ENCODE measurements at regions not wholly inside any gene's neighbourhood (a gene's known extent, or its start where the extent isn't known, plus 50 kb on each side); places are given as distances from the start of the nearest gene placed in this dataset.
"Not testable (repeated sequence)": the region's sequence is repeated elsewhere in the genome, so short reads cannot be mapped to it uniquely, and the experiment has no call there.

GRCh38 chr9:71268871-71269635 is 147.6 kb upstream of the TRPM3 start:
- no peak for DNase-seq

GRCh38 chr9:71263451-71263850 is 142.0 kb upstream of the TRPM3 start:
- DNase-seq, result no peak

- DNase-seq, result not testable (repeated sequence)
These were observed 139.0 kb upstream of the TRPM3 start for GRCh38 chr9:71260419-71260818.

GRCh38 chr9:71254592-71255277 is 133.3 kb upstream of the TRPM3 start:
- DNase-seq, result no peak

- DNase-seq, result no peak
These were observed 131.6 kb upstream of the TRPM3 start for GRCh38 chr9:71253011-71253410.

- DNase-seq, result no peak
These were observed 129.2 kb upstream of the TRPM3 start for GRCh38 chr9:71250581-71250980.

- no peak for DNase-seq
These were observed 128.4 kb upstream of the TRPM3 start for GRCh38 chr9:71249729-71250317.

GRCh38 chr9:71245651-71246050 is 124.2 kb upstream of the TRPM3 start:
- no peak for DNase-seq

- DNase-seq, result no peak
These were observed 122.5 kb upstream of the TRPM3 start for GRCh38 chr9:71243951-71244350.

- no peak for DNase-seq
These were observed 120.7 kb upstream of the TRPM3 start for GRCh38 chr9:71242081-71242480.

- DNase-seq, result no peak
These were observed 115.6 kb upstream of the TRPM3 start for GRCh38 chr9:71237051-71237450.

- no peak for DNase-seq
These were observed 112.2 kb upstream of the TRPM3 start for GRCh38 chr9:71233646-71234045.

- no peak for DNase-seq
These were observed 102.6 kb upstream of the TRPM3 start for GRCh38 chr9:71223953-71224538.

GRCh38 chr9:71218774-71219173 is 97.4 kb upstream of the TRPM3 start:
- no peak for DNase-seq

- no peak for DNase-seq
These were observed 92.2 kb upstream of the TRPM3 start for GRCh38 chr9:71213633-71214032.

- no peak for DNase-seq
These were observed 88.9 kb upstream of the TRPM3 start for GRCh38 chr9:71210326-71210725.

GRCh38 chr9:71209890-71210289 is 88.5 kb upstream of the TRPM3 start:
- DNase-seq, result no peak

GRCh38 chr9:71202931-71203330 is 81.5 kb upstream of the TRPM3 start:
- no peak for DNase-seq

GRCh38 chr9:71191708-71192107 is 70.3 kb upstream of the TRPM3 start:
- no peak for DNase-seq

- no peak for DNase-seq
These were observed 61.8 kb upstream of the TRPM3 start for GRCh38 chr9:71183251-71183650.

- DNase-seq, result no peak
These were observed 57.8 kb upstream of the TRPM3 start for GRCh38 chr9:71179183-71179582.

GRCh38 chr9:71177901-71178300 is 56.5 kb upstream of the TRPM3 start:
- DNase-seq, result no peak

GRCh38 chr9:71171517-71171916 is 50.1 kb upstream of the TRPM3 start:
- no peak for DNase-seq

Data from right forelimb (tissue), 1 donor.